ENCODE measurements at regions not wholly inside any gene's neighbourhood (a gene's known extent, or its start where the extent isn't known, plus 50 kb on each side); places are given as distances from the start of the nearest gene placed in this dataset.
A peak's percentile ranks its signal among the peaks of the same experiment; 100 is the strongest.
"Not testable (repeated sequence)": the region's sequence is repeated elsewhere in the genome, so short reads cannot be mapped to it uniquely, and the experiment has no call there.

DNA sequence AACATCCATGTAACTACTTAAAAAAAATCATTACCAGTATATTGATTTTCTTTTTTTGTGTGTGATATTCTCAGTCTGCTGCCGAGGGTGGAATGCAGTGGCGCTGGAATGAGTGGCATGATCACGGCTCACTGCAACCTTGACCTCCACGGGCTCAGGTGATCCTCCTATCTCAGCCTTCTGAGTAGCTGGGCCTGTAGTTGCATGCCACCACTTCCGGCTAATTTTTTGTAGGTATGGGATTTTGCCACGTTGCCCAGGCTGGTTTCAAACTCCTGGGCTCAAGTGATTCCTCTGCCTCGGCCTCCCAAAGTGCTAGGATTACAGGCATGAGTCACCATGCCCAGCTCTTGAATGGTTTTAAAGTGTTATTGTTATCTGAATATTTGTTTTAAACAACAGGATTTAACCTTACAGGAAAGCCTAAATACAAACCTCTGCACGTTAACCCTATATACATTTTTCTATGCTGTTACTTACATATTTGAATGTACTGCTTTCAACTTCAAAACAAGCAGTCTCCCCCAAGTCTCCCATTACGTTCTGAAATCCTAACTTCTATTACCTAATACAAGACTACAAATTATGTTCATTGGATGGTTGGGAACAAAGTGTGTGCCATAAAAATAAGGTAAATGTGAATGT, 61.7 kb downstream of the KPNA2 start:
- no peak for DNase-seq

DNA sequence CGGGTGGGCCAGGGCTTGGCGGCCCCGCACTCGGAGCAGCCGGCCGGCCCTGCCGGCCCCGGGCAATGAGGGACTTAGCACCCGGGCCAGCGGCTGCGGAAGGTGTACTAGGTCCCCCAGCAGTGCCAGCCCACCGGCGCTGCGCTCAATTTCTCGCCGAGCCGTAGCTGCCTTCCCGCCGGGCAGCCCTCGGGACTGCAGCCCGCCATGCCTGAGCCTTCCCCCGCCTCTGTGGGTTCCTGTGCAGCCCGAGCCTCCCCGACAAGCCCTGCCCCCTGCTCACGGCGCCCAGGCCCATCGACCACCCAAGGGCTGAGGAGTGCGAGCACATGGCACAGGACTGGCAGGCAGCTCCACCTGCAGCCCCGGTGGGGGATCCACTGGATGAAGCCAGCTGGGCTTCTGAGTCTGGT, 63.8 kb downstream of the KPNA2 start:
- DNase-seq = not testable (repeated sequence)

DNA sequence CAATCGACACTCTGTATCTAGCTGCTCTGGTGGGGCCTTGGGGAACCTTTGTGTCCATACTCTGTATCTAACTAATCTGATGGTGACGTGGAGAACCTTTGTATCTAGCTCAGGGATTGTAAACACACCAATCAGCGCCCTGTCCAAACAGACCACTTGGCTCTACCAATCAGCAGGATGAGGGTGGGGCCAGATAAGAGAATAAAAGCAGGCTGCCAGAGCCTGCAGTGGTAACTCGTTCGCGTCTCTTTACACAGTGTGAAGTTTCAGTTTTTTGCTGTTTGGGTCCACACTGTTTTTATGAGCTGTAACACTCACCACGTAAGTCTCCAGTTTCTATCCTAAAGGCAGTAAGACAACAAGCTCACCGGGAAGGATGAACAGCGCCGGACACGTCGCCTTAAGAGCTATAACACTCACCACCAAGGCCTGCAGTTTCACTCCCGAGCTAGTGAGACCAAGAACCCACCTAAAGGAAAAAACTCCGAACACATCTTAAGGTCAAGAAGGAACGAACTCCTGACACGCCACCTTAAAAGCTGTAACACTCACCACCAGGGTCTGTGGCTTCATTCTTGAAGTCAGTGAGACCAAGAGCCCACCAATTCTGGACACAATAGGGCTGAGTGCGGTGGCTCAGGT, 64.6 kb downstream of the KPNA2 start:
- no peak for DNase-seq

DNA sequence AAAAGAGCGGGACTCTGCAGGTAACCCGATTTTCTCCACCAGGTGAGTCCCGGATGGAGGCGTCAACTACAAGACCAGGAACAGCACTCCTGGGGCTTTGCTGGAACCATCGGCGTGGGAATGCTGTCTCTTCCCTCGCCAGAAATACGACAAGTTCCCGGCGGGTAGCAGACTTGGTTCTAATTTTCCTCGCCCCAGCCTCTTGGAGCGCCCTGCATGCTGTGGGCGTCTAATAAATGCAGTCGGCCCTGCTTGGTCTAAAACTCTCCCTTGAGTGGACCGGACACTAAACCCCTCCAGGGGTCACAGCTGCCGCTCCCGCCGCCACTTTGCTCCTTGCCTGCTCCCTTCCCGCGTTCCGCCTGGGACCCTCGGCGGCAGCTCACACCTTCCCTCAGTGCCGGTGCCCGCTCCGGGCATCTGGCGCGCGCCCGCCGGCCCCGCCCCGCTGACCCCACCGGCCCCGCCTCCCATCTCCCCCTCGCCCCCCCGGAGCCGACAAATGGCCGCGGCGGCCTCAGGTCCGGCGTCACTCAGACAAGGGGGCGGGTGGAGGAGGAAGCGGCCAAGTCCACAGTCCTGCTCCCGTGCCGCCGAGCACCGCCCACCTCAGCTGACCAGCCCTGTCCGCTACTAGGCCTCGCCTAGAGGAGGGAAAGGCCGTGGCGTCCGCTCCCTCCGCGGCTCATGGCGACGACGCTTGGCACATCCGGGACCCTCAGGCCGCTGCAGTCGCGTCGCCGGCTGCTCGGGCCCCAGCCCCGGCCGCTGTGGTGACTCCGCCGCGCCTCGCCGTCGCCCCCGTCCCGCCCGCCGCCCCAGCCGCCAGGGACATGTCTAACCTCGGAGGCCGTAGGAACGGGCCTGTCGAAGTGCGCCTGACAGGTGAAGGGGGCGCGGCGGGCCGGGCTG, 65.8 kb downstream of the KPNA2 start:
- DNase-seq = peak; percentile 85

DNA sequence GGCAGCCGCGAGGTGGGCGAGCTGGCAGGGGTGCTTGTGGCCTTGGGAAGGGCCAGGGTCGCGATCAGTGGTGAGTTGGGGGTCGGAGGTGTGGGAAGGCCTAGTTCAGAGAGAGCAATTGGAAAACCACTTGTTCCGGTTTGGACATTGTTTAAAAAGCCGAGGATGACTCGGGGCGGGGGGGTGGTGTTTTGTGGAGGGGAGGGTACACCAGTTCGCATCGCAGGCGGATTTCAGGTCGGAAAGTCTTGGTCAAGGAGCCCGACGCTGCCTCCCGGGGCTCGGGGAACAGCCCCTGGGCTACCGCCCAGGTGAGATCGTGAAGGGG, 66.4 kb downstream of the KPNA2 start:
- DNase-seq = no peak

DNA sequence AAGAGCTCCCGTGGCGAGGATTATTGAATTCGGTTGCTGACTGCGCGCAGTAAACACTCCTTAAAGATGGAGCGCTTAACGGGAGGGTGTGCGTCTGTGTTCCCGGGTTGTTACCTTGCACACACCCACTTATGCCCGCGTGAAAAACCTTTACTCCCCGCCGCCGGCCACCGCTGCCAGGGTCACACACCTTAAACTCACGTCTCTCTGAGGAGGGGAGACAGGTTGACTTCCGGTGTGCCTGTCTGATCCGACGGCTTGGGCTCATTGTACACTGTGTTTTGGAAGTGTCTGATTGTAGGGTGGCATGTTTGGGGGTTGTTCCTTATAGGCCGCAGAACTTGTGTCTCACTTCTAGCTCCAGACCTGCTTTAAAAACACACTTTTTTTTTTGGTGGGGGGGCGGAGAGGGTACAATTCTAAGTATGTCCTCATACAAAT, 66.8 kb downstream of the KPNA2 start:
- DNase-seq = peak; percentile 69

DNA sequence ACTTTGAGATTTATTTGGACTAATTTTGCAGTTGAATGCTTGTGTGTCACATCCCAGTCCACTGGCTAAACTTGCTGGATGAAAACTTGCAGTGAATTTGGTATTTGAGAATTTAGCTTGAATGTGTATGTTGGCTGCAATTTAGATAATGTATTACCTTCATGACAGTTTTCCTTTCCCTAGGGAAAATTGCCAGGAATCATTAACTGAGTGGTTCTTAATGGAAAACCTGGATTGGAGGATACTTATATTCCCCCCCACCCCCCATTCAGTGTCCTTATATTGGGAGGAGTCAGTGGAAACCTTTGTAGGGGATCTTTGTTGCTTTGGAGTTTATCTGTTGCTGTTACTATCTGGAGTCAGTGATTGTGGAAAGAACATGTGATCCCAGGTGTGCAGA, 67.6 kb downstream of the KPNA2 start:
- no peak for DNase-seq

DNA sequence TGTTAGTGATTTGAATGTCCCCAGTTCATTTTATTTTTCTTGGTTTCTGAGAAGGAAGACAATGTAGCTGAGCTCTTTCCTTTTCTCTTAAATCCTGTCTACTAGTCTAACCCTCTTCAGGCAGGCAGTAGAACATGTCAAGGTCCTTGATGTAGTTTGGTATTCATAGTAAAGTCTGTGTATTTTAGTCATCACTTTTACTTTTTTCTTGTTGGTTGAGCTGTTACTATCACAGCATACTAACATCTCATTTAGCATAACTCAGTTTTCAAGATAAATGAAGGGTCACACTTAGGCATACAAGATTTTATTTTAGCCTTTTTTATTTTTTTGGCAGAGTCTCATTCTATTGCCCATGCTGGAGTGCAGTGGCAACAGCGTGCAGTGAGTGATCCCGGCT, 70.5 kb downstream of the KPNA2 start:
- no peak for DNase-seq

DNA sequence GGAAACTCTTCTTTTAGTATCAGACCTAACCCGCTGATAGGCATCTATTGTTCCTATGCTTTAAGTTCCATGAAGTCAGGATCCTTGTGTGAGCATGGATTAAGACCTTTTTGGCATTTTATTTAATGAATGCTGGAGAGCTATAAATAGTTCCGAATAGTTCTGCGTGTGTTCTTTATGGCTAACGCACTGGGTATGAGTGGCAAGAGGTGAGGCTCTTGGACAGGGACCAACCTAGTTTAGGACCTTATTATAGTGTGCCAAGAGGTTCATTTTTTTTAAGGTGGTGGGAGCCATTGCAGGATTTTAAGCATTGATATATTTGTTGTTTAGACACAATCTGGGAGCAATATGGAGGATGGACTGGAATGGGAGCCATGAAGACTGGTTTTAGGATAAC, 71.8 kb downstream of the KPNA2 start:
- DNase-seq = no peak

DNA sequence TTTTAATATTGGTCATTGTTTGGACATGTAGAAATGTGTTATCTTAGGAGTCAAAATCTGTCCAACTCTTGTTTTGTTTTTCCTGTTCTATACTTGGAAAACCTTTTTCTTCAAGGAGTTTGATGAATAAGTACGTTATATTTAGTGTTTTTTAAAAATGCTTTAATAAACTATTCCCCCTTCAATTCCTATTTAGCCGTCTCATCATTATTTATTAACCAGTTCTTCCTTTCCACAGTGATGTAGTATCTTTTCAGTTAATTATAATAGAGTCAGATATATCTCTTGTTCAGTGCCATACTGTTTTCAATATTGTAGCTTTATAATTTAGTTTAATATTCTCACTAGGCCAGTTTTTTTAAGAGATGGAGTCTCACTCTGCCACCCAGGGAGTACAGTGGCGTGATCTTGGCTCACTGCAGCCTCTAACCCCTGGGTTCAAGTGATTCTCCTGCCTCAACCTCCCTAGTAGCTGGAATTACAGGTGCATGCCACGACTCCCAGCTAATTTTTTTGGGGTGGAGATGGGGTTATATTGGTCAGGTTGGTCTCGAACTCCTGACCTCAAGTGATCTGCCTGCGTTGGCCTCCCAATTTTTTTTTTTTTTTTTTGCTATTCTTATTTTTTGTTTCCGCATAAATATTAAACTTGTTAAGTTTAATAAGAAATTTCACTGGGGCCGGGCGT, 72.9 kb downstream of the KPNA2 start:
- DNase-seq = no peak

DNA sequence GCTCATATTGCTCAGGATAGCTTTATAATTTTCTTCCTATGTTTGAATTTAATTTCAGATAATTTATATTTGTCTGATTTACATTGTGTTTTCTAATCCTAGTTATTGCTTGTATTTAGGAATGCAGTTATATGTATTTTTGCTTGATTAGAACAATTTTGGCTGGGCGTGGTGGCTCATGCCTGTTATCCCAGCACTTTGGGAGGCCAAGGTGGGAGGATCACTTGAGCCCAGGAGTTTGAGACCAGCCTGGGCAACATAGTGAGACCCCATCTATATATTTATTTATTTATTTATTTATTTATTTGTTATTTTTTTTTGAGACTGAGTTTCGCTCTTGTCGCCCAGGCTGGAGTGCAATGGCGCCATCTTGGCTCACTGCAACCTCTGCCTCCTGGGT, 73.9 kb downstream of the KPNA2 start:
- DNase-seq = not testable (repeated sequence)

DNA sequence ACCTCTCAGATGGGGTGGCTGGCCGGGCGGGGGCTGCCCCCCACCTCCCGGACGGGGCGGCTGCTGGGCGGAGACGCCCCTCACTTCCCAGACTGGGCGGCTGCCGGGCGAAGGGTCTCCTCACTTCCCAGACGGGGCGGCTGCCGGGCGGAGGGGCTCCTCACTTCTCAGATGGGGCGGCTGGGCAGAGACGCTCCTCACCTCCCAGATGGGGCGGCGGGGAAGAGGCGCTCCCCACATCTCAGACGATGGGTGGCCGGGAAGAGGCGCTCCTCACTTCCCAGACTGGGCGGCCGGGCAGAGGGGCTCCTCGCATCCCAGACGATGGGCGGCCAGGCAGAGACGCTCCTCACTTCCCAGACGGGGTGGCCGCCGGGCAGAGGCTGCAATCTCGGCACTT, 80.7 kb downstream of the KPNA2 start:
- not testable (repeated sequence) for DNase-seq

DNA sequence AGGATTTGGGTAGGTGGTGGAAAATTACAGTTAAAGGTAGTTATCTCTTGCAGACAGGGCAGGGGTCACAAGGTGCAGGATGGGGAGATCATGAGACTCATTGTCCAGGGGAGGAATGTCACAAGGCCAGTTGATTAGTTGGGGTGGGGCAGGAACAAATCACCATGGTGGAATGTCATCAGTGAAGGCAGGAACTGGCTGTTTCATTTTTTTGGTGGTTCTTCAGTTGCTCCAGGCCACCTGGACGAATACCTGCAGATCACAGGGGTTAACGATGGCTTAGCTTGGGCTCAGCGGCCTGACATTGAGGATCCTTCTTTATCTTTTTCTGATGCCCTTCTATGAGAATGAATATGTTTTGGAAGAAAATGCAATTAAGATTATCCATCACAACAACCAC, 87.1 kb downstream of the KPNA2 start:
- no peak for DNase-seq

DNA sequence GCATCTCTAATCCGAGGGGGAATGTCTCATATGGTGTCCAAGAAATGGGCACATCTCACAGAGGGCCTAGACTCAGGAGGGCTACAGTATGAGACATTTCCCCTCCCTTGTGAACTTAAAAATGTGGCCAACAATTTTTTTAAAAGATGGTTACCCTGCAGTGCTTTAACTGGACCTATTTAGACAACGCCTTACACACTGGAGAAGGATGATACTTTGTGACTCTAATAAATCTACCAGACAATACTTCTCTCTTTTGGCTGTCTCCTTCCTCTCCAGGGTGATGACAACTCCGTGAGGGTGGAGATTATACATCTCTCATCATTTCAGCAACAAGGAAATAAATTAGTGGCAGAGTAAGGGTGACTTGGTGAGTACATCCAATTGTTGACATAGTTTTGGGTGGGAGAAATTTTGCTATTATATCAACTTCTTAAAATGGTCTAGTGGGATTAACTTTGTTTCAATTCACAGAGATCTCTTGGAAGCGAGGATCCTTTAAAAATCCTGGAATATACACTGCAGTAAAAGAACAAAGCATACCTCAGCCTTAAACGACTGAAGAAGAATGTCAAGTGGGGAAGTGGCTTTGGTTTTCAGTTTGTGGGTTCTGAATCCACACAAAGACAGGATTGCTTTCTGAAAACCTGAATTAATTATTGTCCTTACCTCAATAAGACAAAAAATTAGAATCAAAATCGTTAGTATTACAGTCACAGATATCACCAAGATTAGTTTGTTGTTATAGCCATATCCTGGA, 89.8 kb downstream of the KPNA2 start:
- DNase-seq = no peak

DNA sequence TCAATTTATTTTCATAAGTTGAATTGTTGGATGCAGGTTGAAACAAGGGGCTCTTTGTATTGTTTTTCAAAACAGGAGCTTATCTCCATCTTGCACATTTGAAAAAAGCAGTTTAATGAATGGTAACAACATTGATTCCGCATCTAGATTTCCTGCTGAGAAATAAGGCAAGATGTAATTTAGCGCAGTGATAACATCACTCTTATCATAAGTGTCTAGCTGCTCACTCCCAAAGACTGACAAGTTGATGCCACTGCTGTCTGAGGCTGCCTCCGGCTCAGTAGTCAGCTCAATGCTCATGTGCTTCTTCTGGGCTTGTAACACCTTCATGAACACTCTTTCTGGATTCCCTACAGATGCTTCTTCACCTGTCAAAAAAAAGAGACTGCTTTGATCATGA, 92.4 kb downstream of the KPNA2 start:
- DNase-seq = no peak

DNA sequence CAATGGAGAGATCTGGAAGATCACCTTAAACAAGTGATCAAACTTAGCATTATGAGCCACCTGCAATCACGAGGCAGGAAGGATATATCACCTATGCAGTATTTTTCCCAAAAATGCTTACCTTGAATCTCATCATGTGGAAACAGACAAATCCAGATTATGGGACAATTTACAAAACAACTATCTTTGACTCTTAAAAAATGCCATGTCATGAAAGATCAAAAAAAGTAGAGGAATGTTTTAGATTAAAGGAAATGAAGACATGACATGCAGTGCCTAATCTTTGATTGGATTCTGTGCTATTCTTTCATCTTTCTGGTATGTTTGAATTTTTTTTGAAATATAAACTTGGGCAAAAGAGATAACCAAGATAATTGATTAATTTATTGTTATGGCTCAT, 95.9 kb downstream of the KPNA2 start:
- no peak for DNase-seq

DNA sequence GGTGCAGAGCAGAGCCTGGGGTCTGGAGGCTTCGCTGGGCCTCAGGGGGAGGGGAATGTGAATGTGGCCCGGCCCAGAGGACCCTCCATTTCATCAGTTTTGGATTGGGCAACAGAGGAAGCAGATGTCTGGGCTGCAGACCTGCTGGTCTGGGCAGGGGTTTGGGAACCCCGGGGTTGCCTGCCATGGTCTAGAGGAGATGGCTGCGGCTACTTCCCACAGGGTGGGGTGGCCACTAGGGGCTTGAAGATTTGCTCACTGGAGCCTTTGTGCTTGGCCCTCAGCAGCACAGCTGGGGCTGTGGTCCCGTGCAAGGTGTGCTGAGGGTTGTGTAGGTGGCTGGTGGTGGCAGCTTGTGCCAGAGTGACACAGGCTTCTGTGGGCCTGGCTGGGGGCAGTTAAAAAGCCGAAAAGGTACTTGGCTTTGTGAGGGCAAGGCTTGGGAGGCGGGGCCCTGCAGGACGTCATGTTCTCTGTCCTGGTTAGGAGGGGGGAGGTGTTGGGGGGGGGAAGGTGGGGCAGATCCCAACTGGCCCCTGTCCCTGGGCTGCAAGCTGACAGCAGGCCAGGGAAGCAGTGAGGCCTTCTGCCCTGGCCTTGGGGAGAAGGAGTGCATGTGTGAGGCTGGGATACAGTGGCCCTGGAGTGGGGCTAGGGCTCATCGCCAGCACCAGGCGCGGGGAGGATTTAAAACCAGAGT, 98.0 kb downstream of the KPNA2 start:
- no peak for DNase-seq

DNA sequence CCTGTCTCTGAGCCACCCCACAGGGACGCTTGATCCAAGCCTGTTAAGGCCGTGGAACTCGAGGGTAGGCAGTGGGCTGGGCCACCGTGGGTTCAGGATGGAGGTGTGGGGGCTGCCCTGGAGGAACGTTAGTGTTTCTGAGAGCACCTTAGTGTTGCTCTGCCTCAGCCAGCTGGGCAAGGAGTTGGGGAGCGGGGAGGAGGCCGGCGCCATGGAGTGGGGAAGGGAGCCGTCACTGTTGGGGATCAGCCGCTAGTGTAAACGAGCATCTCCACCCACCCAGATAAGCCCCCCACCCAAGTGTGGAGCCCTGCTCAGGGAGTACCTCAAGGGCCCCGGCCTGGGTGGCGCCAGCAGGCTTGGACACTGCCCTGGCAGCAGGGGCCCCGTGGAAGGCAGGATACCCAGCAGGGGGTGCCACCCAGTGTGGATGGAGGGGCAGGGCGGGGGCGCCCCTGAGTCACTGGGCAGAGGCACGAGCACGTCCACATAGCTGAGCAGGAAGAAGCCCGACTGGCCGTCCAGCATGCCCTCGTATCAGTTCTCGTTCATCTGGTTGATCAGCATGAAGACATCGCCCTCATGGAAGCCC, 98.6 kb downstream of the KPNA2 start:
- DNase-seq = no peak

DNA sequence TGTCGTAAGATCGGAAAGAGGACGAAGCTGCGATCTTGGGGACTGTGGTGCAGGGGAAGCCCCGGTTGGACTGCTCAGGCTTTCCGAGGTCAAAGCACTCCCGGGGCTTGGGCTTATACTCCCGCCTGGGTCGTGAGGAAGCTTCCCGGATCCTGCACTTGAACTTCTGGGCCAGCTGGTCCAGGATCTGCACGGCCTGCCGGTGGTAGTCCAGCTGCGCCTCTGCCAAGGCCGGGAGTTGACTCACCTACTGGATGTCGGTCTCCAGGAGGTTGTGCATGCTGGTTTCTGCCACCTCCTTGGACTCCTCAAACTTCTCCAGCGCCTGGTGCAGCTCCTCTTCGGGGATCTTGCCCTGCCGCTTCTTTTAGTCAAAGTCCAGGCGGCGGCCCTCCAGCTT, 99.2 kb downstream of the KPNA2 start:
- no peak for DNase-seq

DNA sequence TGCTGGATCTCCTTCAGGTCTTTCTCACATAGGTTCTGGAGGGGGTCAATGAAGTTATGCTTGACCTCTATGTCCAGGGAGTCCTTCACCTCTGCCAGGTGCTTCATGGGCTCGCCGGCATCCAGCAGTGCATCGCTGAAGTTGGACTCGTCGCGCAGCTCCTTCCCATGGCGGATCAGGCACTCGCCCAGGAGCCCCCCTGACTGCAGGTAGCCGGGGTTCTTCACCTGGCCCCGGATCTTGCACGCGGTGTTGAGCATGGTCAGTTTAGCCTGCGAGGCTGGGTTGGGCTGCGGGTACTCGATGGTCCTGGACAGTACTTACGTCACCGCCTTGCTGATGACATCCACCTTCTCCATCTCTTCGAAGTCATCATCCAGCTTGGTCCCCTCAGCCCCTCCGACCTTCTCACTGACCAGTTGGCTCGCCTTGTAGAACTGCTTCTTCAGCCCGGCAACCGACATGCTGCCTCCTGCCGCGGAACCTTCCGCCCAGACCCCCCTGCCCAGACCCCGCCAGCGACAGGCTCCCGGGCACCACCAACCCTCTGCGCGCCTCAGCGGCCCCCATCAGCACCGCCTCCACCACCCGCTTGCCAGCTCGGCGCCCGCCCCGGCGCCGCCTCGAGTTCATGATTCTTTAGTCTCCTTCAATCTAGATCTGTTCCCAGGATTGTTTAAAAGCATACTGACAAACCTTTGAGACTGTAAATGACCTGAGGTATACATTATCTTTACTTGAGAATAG, 99.8 kb downstream of the KPNA2 start:
- DNase-seq = no peak

DNA sequence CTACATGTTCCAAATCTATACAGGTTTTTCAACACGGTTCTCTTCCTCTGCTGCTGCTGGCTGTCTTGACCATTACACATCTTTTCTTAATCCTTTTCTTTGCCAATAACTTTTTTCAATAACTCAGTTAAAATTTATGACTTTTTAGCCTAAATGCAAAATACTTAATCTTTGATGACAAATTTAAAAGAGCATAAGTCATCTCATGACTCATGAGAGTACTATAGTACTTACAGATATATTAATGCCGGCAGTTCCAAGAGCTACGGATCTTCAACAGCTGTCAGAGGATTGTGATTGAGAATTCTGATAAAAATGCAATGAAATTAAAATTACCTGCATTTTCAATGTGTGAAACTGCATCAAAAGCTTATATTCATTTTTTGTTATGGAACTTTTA, 105.5 kb downstream of the KPNA2 start:
- no peak for DNase-seq

Measured in activated CD8-positive, alpha-beta memory T cell treated with anti-CD3 and anti-CD28 coated beads for 24 hours (primary cell).